ENCODE measurements at regions not wholly inside any gene's neighbourhood (a gene's known extent, or its start where the extent isn't known, plus 50 kb on each side); places are given as distances from the start of the nearest gene placed in this dataset.

- TF ChIP-seq TAF1 (IDR thresholded peaks at IDR 0.05; ENCODE audit: low read depth) (no peak), MAX (IDR thresholded peaks at IDR 0.05) (no peak), EGR1 (IDR thresholded peaks at IDR 0.05) (no peak), YY1 (IDR thresholded peaks at IDR 0.05; ENCODE audit: low read depth) (no peak), TCF12 (IDR thresholded peaks at IDR 0.05; ENCODE audit: low read depth) (no peak)
Observed at GRCh38 chr4:144353292-144353691, 212.8 kb upstream of the GYPA start.
